Middle frontal gyrus (tissue), 1 donor: ENCODE measurements at regions not wholly inside any gene's neighbourhood (a gene's known extent, or its start where the extent isn't known, plus 50 kb on each side); places are given as distances from the start of the nearest gene placed in this dataset.
"Not testable (repeated sequence)": the region's sequence is repeated elsewhere in the genome, so short reads cannot be mapped to it uniquely, and the experiment has no call there.

ENCODE experiments used
- DNase-seq: peaks from one replicate; pipeline ENCODE4 v3.0.0-alpha.2; 2015; ENCODE audit warnings: low spot score; ENCODE audit errors: extremely low spot score

GRCh38 chr5:106387767-106388166, 1283.0 kb downstream of the EFNA5 start:
- not testable (repeated sequence) for DNase-seq

GRCh38 chr5:106386287-106386686, 1284.5 kb downstream of the EFNA5 start:
- no peak for DNase-seq

GRCh38 chr5:106380736-106381135, 1290.0 kb downstream of the EFNA5 start:
- DNase-seq: no peak

GRCh38 chr5:106376522-106376921, 1294.2 kb downstream of the EFNA5 start:
- DNase-seq: no peak

GRCh38 chr5:106374956-106375355, 1295.8 kb downstream of the EFNA5 start:
- DNase-seq: no peak

- DNase-seq: no peak
Observed at GRCh38 chr5:106368021-106368420, 1302.7 kb downstream of the EFNA5 start.

GRCh38 chr5:106367281-106367680, 1303.5 kb downstream of the EFNA5 start:
- DNase-seq: no peak

- no peak for DNase-seq
Observed at GRCh38 chr5:106363578-106363977, 1307.2 kb downstream of the EFNA5 start.

GRCh38 chr5:106361905-106362304, 1308.8 kb downstream of the EFNA5 start:
- no peak for DNase-seq

- DNase-seq: no peak
Observed at GRCh38 chr5:106331415-106331814, 1339.3 kb downstream of the EFNA5 start.

GRCh38 chr5:106324356-106324755, 1346.4 kb downstream of the EFNA5 start:
- no peak for DNase-seq

- DNase-seq: no peak
Observed at GRCh38 chr5:106321242-106321641, 1349.5 kb downstream of the EFNA5 start.

GRCh38 chr5:106314221-106314824, 1356.4 kb downstream of the EFNA5 start:
- no peak for DNase-seq

GRCh38 chr5:106312360-106312759, 1358.4 kb downstream of the EFNA5 start:
- no peak for DNase-seq

GRCh38 chr5:106311230-106311915, 1359.4 kb downstream of the EFNA5 start:
- no peak for DNase-seq

- DNase-seq: no peak
Observed at GRCh38 chr5:106307265-106307664, 1363.5 kb downstream of the EFNA5 start.

GRCh38 chr5:106306313-106307028, 1364.3 kb downstream of the EFNA5 start:
- no peak for DNase-seq

- no peak for DNase-seq
Observed at GRCh38 chr5:106303911-106304310, 1366.8 kb downstream of the EFNA5 start.

GRCh38 chr5:106292654-106293053, 1378.1 kb downstream of the EFNA5 start:
- no peak for DNase-seq

- DNase-seq: no peak
Observed at GRCh38 chr5:106290841-106291240, 1379.9 kb downstream of the EFNA5 start.

- no peak for DNase-seq
Observed at GRCh38 chr5:106288979-106289378, 1381.8 kb downstream of the EFNA5 start.

- no peak for DNase-seq
Observed at GRCh38 chr5:106277540-106278096, 1393.1 kb downstream of the EFNA5 start.
